T-helper 17 cell (primary cell): ENCODE measurements at regions not wholly inside any gene's neighbourhood (a gene's known extent, or its start where the extent isn't known, plus 50 kb on each side); places are given as distances from the start of the nearest gene placed in this dataset.

Experiments used
- ATAC-seq: fragments of 150-1000 bp; cut with Tn5 transposase; 2 replicates; pipeline ENCODE4 v1.10.0; 2021; ENCODE audit warnings: mild to moderate bottlenecking, moderate library complexity
- DNase-seq, 3 donors: peaks; one replicate each; pipeline versions ENCODE4 v3.0.0 to v3.0.0-alpha.2; 2020 to 2021
- H3K9me3 ChIP-seq: one replicate; pipeline ENCODE4 v1.7.0; 2013; ENCODE audit warnings: low read length, mild to moderate bottlenecking; ENCODE audit not compliant: control insufficient read depth, poor library complexity, severe bottlenecking
- H3K27ac Mint-ChIP-seq: one replicate; pipeline ENCODE4 v1.8.0; 2022; ENCODE audit warnings: mild to moderate bottlenecking, moderate library complexity, mixed read lengths
- H3K27me3 Mint-ChIP-seq: one replicate; pipeline ENCODE4 v1.8.0; 2022; ENCODE audit warnings: mixed read lengths
- H3K36me3 Mint-ChIP-seq: one replicate; pipeline ENCODE4 v1.8.0; 2022; ENCODE audit warnings: low read depth, mixed read lengths
- H3K4me1 Mint-ChIP-seq: one replicate; pipeline ENCODE4 v1.8.0; 2022; ENCODE audit warnings: mild to moderate bottlenecking, mixed read lengths
- H3K4me3 Mint-ChIP-seq: one replicate; pipeline ENCODE4 v1.8.0; 2022; ENCODE audit warnings: mild to moderate bottlenecking, moderate library complexity, mixed read lengths

- no peaks in the 10 kb centered on the region for H3K27me3 Mint-ChIP-seq
- no peak overlapping the region for H3K27ac Mint-ChIP-seq
- no peak overlapping the region for H3K4me3 Mint-ChIP-seq
- H3K36me3 Mint-ChIP-seq: peaks cover 2% of the 10 kb centered on the region
- no peak for ATAC-seq
- no peak for DNase-seq
- peaks cover 22% of the 10 kb centered on the region for H3K4me1 Mint-ChIP-seq
- no peaks in the 10 kb centered on the region for H3K9me3 ChIP-seq
Measured at GRCh38 chr3:43185274-43185982, 79.5 kb upstream of the POMGNT2 start.

GRCh38 chr3:43183456-43183855 lies 77.6 kb upstream of the POMGNT2 start:
- Mint-ChIP-seq H3K27ac (peak overlapping the region; percentile 96), H3K4me1 (peaks cover 38% of the 10 kb centered on the region), H3K36me3 (peaks cover 2% of the 10 kb centered on the region), H3K4me3 (no peak overlapping the region), H3K27me3 (no peaks in the 10 kb centered on the region)
- no peaks in the 10 kb centered on the region for H3K9me3 ChIP-seq
- DNase-seq: no peak
- no peak for ATAC-seq

GRCh38 chr3:43181202-43181821 lies 75.4 kb upstream of the POMGNT2 start:
- H3K36me3 Mint-ChIP-seq: peaks cover 2% of the 10 kb centered on the region
- H3K9me3 ChIP-seq: no peaks in the 10 kb centered on the region
- peak overlapping the region; percentile 96 for H3K27ac Mint-ChIP-seq
- peaks cover 50% of the 10 kb centered on the region for H3K4me1 Mint-ChIP-seq
- H3K4me3 Mint-ChIP-seq: peak overlapping the region; percentile 90
- no peaks in the 10 kb centered on the region for H3K27me3 Mint-ChIP-seq
- DNase-seq (no peak), ATAC-seq (peak; percentile 76)

- H3K4me1 Mint-ChIP-seq: peaks cover 51% of the 10 kb centered on the region
- no peak for DNase-seq
- H3K4me3 Mint-ChIP-seq: peak overlapping the region; percentile 90
- H3K27ac Mint-ChIP-seq: peak overlapping the region; percentile 96
- H3K9me3 ChIP-seq: no peaks in the 10 kb centered on the region
- no peaks in the 10 kb centered on the region for H3K27me3 Mint-ChIP-seq
- peak; percentile 16 for ATAC-seq
- H3K36me3 Mint-ChIP-seq: peaks cover 2% of the 10 kb centered on the region
Measured at GRCh38 chr3:43180694-43181093, 74.8 kb upstream of the POMGNT2 start.

- Mint-ChIP-seq H3K4me3 (peak overlapping the region; percentile 90), H3K4me1 (peaks cover 51% of the 10 kb centered on the region), H3K27ac (peak overlapping the region; percentile 96), H3K27me3 (no peaks in the 10 kb centered on the region), H3K36me3 (peaks cover 2% of the 10 kb centered on the region)
- ATAC-seq (peak; percentile 88), DNase-seq (no peak)
- H3K9me3 ChIP-seq: no peaks in the 10 kb centered on the region
Measured at GRCh38 chr3:43180027-43180426, 74.1 kb upstream of the POMGNT2 start.

- peak overlapping the region; percentile 90 for H3K4me3 Mint-ChIP-seq
- DNase-seq (no peak), ATAC-seq (no peak)
- H3K4me1 Mint-ChIP-seq: peaks cover 49% of the 10 kb centered on the region
- H3K9me3 ChIP-seq: peaks cover 2% of the 10 kb centered on the region
- H3K27me3 Mint-ChIP-seq: no peaks in the 10 kb centered on the region
- H3K27ac Mint-ChIP-seq: peak overlapping the region; percentile 96
- peaks cover 2% of the 10 kb centered on the region for H3K36me3 Mint-ChIP-seq
Measured at GRCh38 chr3:43178891-43179366, 73.0 kb upstream of the POMGNT2 start.

GRCh38 chr3:43177085-43177484 lies 71.2 kb upstream of the POMGNT2 start:
- Mint-ChIP-seq H3K27ac (peak overlapping the region; percentile 45), H3K36me3 (peaks cover 3% of the 10 kb centered on the region), H3K4me1 (peaks cover 40% of the 10 kb centered on the region), H3K27me3 (no peaks in the 10 kb centered on the region), H3K4me3 (no peak overlapping the region)
- DNase-seq (no peak), ATAC-seq (no peak)
- H3K9me3 ChIP-seq: peaks cover 10% of the 10 kb centered on the region

GRCh38 chr3:43176666-43177065 lies 70.8 kb upstream of the POMGNT2 start:
- H3K27me3 Mint-ChIP-seq: no peaks in the 10 kb centered on the region
- H3K36me3 Mint-ChIP-seq: peaks cover 3% of the 10 kb centered on the region
- H3K27ac Mint-ChIP-seq: peak overlapping the region; percentile 45
- DNase-seq: no peak
- ATAC-seq: no peak
- H3K9me3 ChIP-seq: peaks cover 10% of the 10 kb centered on the region
- no peak overlapping the region for H3K4me3 Mint-ChIP-seq
- H3K4me1 Mint-ChIP-seq: peaks cover 39% of the 10 kb centered on the region

- Mint-ChIP-seq H3K4me1 (peaks cover 29% of the 10 kb centered on the region), H3K27ac (no peak overlapping the region), H3K36me3 (peaks cover 3% of the 10 kb centered on the region), H3K27me3 (no peaks in the 10 kb centered on the region), H3K4me3 (no peak overlapping the region)
- ATAC-seq (no peak), DNase-seq (no peak)
- H3K9me3 ChIP-seq: peaks cover 10% of the 10 kb centered on the region
Measured at GRCh38 chr3:43175541-43175940, 69.7 kb upstream of the POMGNT2 start.

GRCh38 chr3:43173949-43174348 lies 68.1 kb upstream of the POMGNT2 start:
- Mint-ChIP-seq H3K36me3 (peaks cover 5% of the 10 kb centered on the region), H3K27me3 (no peaks in the 10 kb centered on the region), H3K4me3 (no peak overlapping the region), H3K27ac (no peak overlapping the region), H3K4me1 (peaks cover 17% of the 10 kb centered on the region)
- H3K9me3 ChIP-seq: peaks cover 10% of the 10 kb centered on the region
- ATAC-seq: no peak
- no peak for DNase-seq

- Mint-ChIP-seq H3K4me1 (peaks cover 6% of the 10 kb centered on the region), H3K27ac (no peak overlapping the region)
Measured at GRCh38 chr3:43171748-43172147, 65.9 kb upstream of the POMGNT2 start.

GRCh38 chr3:43170553-43170952 lies 64.7 kb upstream of the POMGNT2 start:
- no peak for DNase-seq
- Mint-ChIP-seq H3K27ac (no peak overlapping the region), H3K4me3 (no peak overlapping the region), H3K36me3 (peaks cover 5% of the 10 kb centered on the region), H3K27me3 (no peaks in the 10 kb centered on the region), H3K4me1 (no peaks in the 10 kb centered on the region)
- peaks cover 15% of the 10 kb centered on the region for H3K9me3 ChIP-seq
- ATAC-seq: no peak

More at GRCh38 chr3:43171748-43172147, 65.9 kb upstream of the POMGNT2 start:
- Mint-ChIP-seq H3K4me3 (no peak overlapping the region), H3K36me3 (peaks cover 5% of the 10 kb centered on the region), H3K27me3 (no peaks in the 10 kb centered on the region)
- ATAC-seq: no peak
- no peak for DNase-seq
- peaks cover 10% of the 10 kb centered on the region for H3K9me3 ChIP-seq

GRCh38 chr3:43169987-43170386 lies 64.1 kb upstream of the POMGNT2 start:
- H3K9me3 ChIP-seq: peaks cover 15% of the 10 kb centered on the region
- Mint-ChIP-seq H3K27me3 (no peaks in the 10 kb centered on the region), H3K4me3 (no peak overlapping the region), H3K36me3 (peaks cover 5% of the 10 kb centered on the region), H3K4me1 (no peaks in the 10 kb centered on the region), H3K27ac (no peak overlapping the region)
- no peak for DNase-seq
- ATAC-seq: no peak

GRCh38 chr3:43166406-43166805 lies 60.5 kb upstream of the POMGNT2 start:
- H3K27me3 Mint-ChIP-seq: no peaks in the 10 kb centered on the region
- H3K36me3 Mint-ChIP-seq: peaks cover 5% of the 10 kb centered on the region
- DNase-seq: no peak
- peaks cover 5% of the 10 kb centered on the region for H3K9me3 ChIP-seq
- no peak overlapping the region for H3K4me3 Mint-ChIP-seq
- H3K27ac Mint-ChIP-seq: no peak overlapping the region
- no peak for ATAC-seq
- H3K4me1 Mint-ChIP-seq: peaks cover 18% of the 10 kb centered on the region
